Fibroblast of lung (primary cell): ENCODE measurements at regions not wholly inside any gene's neighbourhood (a gene's known extent, or its start where the extent isn't known, plus 50 kb on each side); places are given as distances from the start of the nearest gene placed in this dataset.
A peak's percentile ranks its signal among the peaks of the same experiment; 100 is the strongest.

Experiments
- DNase-seq, 2 donors: peaks; one replicate each; pipeline versions ENCODE4 v3.0.0 to v3.0.0-alpha.2; 2010; ENCODE audit warnings: low read depth in 2 of 2
- H2AFZ ChIP-seq: 2 replicates; pipeline ENCODE4 v1.5.1; 2012; ENCODE audit warnings: low read length, control low read depth, inconsistent platforms
- H3K27ac ChIP-seq: 2 replicates; pipeline ENCODE4 v1.5.1; 2011; ENCODE audit warnings: low read length, control low read depth; ENCODE audit not compliant: insufficient read depth
- H3K27me3 ChIP-seq: 2 replicates; pipeline ENCODE4 v1.5.1; 2011; ENCODE audit warnings: mild to moderate bottlenecking, low read length; ENCODE audit not compliant: control insufficient read depth, insufficient read depth
- H3K36me3 ChIP-seq: 2 replicates; pipeline ENCODE4 v1.5.1; 2011; ENCODE audit warnings: low read length; ENCODE audit not compliant: control insufficient read depth, insufficient read depth
- H3K4me1 ChIP-seq: 2 replicates; pipeline ENCODE4 v1.5.1; 2011; ENCODE audit warnings: low read length; ENCODE audit not compliant: control insufficient read depth, insufficient read depth; ENCODE audit errors: extremely low read depth
- H3K4me2 ChIP-seq: 2 replicates; pipeline ENCODE4 v1.5.1; 2011; ENCODE audit warnings: low read length, control low read depth; ENCODE audit not compliant: insufficient read depth; ENCODE audit errors: extremely low read depth
- H3K4me3 ChIP-seq, 4 experiments: fragments of 200-600 bp in 1 of 4; sonication (generic) in 1 of 4; replicated peaks in 1 of 4; 2 replicates each; pipeline ENCODE4 v1.5.1; 2011 to 2016; ENCODE audit warnings: low read length in 4 of 4, low read depth in 3 of 4, mild to moderate bottlenecking in 3 of 4, control low read depth in 2 of 4, inconsistent platforms in 1 of 4, mixed read lengths in 1 of 4; ENCODE audit not compliant: insufficient read depth in 1 of 4; ENCODE audit errors: control extremely low read depth in 1 of 4
- H3K79me2 ChIP-seq: 2 replicates; pipeline ENCODE4 v1.5.1; 2012; ENCODE audit warnings: mild to moderate bottlenecking, low read length, inconsistent platforms; ENCODE audit not compliant: control insufficient read depth, insufficient read depth
- H3K9ac ChIP-seq: 2 replicates; pipeline ENCODE4 v1.5.1; 2011; ENCODE audit warnings: mild to moderate bottlenecking, low read length, control low read depth; ENCODE audit not compliant: insufficient read depth
- H3K9me3 ChIP-seq: 2 replicates; pipeline ENCODE4 v1.5.1; 2012; ENCODE audit warnings: low read depth, low read length; ENCODE audit not compliant: control insufficient read depth, insufficient read depth
- H4K20me1 ChIP-seq: 2 replicates; pipeline ENCODE4 v1.5.1; 2011; ENCODE audit warnings: low read length; ENCODE audit not compliant: control insufficient read depth, insufficient read depth; ENCODE audit errors: extremely low read depth
- CTCF ChIP-seq, 2 donors: IDR thresholded peaks in 1 of 2; conservative IDR thresholded peaks in 1 of 2; 1 replicate in 1 of 2; 2 replicates in 1 of 2; pipeline ENCODE4 v1.5.1; 2011 to 2012; ENCODE audit warnings: low read length in 2 of 2, control low read depth in 1 of 2, inconsistent platforms in 1 of 2, low read depth in 1 of 2, mild to moderate bottlenecking in 1 of 2
- EZH2 ChIP-seq: IDR thresholded peaks from 2 replicates; pipeline ENCODE4 v1.5.1; 2012; ENCODE audit warnings: low read length, control low read depth, mild to moderate bottlenecking; ENCODE audit errors: missing control alignments

- Histone ChIP-seq H3K9ac (no peak overlapping the region), H4K20me1 (no peaks in the 10 kb centered on the region), H3K4me1 (no peaks in the 10 kb centered on the region), H3K4me3 (no peak overlapping the region), H3K4me2 (no peak overlapping the region), H3K36me3 (no peaks in the 10 kb centered on the region), H3K9me3 (no peaks in the 10 kb centered on the region), H3K79me2 (no peaks in the 10 kb centered on the region), H2AFZ (no peak overlapping the region), H3K27ac (no peak overlapping the region), H3K27me3 (no peaks in the 10 kb centered on the region)
- no peak for DNase-seq
- TF ChIP-seq EZH2 (no peak), CTCF (conservative IDR thresholded peaks at IDR 0.05 in 1 of 2, IDR thresholded peaks at IDR 0.05 in 1 of 2; ENCODE audit: low read depth in 1 of 2, low read length in 2 of 2) (no peak)
These were observed 290.4 kb downstream of the TOX3 start for GRCh38 chr16:52256310-52257078.

- Histone ChIP-seq H3K4me1 (no peaks in the 10 kb centered on the region), H3K79me2 (no peaks in the 10 kb centered on the region), H2AFZ (no peak overlapping the region), H3K27me3 (no peaks in the 10 kb centered on the region), H3K9ac (no peak overlapping the region), H3K9me3 (no peaks in the 10 kb centered on the region), H4K20me1 (no peaks in the 10 kb centered on the region), H3K4me2 (no peak overlapping the region), H3K27ac (no peak overlapping the region), H3K36me3 (no peaks in the 10 kb centered on the region), H3K4me3 (no peak overlapping the region)
- TF ChIP-seq EZH2 (no peak), CTCF (conservative IDR thresholded peaks at IDR 0.05 in 1 of 2, IDR thresholded peaks at IDR 0.05 in 1 of 2; ENCODE audit: low read depth in 1 of 2, low read length in 2 of 2) (no peak)
- DNase-seq, result peak in 1 of 2 donors; percentile 31
These were observed 292.2 kb downstream of the TOX3 start for GRCh38 chr16:52254746-52255145.

GRCh38 chr16:52252680-52253079 lies 294.3 kb downstream of the TOX3 start:
- Histone ChIP-seq H3K27ac (no peak overlapping the region), H3K27me3 (no peaks in the 10 kb centered on the region)

More at GRCh38 chr16:52252680-52253079, 294.3 kb downstream of the TOX3 start:
- no peak for DNase-seq
- H3K4me1 ChIP-seq, result no peaks in the 10 kb centered on the region
- H3K4me2 ChIP-seq, result no peak overlapping the region
- H3K4me3 ChIP-seq, result no peak overlapping the region
- no peaks in the 10 kb centered on the region for H3K79me2 ChIP-seq
- H4K20me1 ChIP-seq, result no peaks in the 10 kb centered on the region
- H2AFZ ChIP-seq, result no peak overlapping the region
- H3K9me3 ChIP-seq, result no peaks in the 10 kb centered on the region
- H3K36me3 ChIP-seq, result no peaks in the 10 kb centered on the region
- H3K9ac ChIP-seq, result no peak overlapping the region
- TF ChIP-seq CTCF (conservative IDR thresholded peaks at IDR 0.05 in 1 of 2, IDR thresholded peaks at IDR 0.05 in 1 of 2; ENCODE audit: low read depth in 1 of 2, low read length in 2 of 2), result no peak
- no peak for TF ChIP-seq EZH2
